CD1c-positive myeloid dendritic cell (primary cell): ENCODE measurements at regions not wholly inside any gene's neighbourhood (a gene's known extent, or its start where the extent isn't known, plus 50 kb on each side); places are given as distances from the start of the nearest gene placed in this dataset.

ENCODE experiments used
- DNase-seq: peaks from one replicate; pipeline ENCODE4 v3.0.0-alpha.2; 2016; ENCODE audit errors: extremely low spot score

- DNase-seq = no peak
These were observed 117.1 kb upstream of the DTNA start for GRCh38 chr18:34592961-34593382.

GRCh38 chr18:34594266-34594665 lies 115.8 kb upstream of the DTNA start:
- no peak for DNase-seq

- no peak for DNase-seq
These were observed 114.4 kb upstream of the DTNA start for GRCh38 chr18:34595690-34596089.

DNA sequence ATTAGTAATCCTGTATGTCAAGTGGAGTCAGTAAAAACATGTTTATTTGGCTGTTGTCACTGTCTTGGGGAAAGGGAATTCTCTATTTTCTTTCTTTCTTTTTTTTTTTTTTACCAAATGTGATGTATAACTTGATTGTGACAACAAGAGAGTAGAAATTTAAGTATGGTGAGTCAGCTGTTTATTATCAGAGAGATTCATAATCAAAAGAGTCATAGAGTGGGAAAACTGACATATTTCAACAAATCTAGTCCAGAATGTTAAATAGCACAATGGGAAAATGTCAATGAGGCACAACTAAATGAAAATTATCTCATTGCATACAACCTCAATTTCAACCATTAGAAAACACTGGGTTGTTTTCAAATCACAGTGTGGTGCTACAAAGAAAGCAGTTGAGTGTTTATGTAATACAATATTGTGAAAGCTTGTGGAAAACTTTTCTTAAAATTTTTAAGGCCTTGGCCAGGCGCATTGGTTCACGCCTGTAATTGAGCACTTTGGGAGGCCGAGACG lies 111.9 kb upstream of the DTNA start:
- DNase-seq = no peak

DNA sequence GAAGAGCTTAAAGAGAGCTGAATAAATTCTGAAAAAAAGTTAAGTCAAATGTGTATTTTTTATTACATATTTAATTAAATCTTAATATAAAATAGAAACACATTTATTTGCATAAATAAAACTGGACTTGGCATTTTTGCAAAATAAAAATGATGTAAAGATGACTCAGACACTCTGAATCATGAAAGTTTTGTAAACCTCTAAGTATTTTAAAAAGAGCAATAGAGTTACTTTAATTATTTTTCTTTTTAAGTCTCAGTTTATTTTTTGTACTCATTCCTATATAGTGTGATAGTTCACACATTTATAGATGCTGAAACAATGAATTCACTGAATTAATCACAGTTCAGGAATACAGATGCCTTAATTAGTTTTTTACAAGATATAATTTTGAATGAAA lies 109.9 kb upstream of the DTNA start:
- DNase-seq = no peak

DNA sequence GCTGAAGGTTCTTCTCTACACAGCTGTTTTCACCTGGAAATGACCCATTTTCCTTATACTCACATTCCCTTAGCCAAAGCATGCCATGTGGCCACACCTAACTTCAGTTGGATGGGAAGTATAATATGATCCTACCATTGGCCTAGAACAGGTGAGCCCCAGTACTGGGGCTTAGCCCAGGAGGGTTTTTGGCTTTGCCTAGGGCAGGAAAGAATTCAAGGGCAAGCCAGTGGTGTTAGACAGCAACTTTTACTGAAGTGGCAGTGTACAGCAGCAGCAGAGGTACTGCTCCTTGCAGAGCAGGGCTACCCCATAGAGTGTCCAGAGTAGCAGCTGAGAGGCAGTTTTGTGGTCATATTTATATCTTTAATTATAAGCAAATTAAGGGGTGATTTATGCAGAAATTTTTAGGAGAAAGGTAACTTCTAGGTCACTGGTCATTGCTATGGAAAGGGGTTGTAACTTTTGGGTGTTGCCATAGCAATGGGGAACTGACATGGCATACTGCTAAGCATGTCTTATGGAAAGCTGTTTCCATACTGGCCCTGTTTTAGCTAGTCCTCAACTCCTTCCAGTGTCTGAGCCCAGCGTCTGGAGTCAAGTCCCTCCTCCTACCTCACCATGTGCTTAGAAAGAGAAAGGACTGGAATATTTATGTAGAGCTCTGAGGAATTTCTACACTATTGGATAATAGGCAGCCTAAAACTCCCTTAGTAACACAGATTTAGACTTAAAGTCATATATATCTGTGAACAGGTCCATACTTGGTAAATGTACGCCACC lies 109.0 kb upstream of the DTNA start:
- no peak for DNase-seq

DNA sequence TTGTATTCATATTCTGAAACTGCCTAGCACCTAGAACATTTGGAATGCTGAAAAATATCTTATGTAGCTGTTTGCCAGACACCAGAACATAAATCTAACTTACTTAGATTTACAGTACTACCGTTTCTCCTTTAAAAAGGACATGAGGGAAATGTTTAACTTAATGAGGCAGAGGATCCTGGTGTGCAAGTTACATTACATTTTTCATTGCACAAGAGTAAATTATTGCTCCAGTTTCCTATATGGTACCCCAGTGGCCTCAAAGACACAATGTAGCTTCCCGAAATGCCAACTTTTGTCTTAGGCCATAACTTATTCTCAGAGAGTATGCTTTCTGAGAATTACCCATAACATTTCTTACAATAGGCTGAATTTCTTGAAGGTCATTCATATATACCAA lies 105.5 kb upstream of the DTNA start:
- DNase-seq = no peak

DNA sequence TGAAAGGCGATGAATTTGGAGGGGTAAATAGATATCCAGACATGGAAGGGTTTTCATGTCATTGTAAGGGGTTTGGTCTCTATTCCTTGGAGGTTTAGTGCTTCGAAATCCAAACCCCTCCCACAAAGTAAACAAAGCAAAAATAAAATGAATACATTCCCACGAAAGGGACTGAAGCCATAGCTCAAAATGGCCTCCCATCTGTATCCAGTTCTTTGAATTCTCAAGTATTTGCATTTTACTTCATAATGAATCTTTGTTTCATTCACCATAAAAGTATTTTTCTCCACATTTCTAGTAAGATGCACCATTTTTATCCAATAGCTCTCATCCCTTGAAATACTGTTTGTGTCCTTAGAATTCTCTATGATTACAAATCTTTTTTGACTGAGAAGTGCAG lies 103.2 kb upstream of the DTNA start:
- no peak for DNase-seq

- DNase-seq = no peak
These were observed 102.0 kb upstream of the DTNA start for GRCh38 chr18:34608064-34608463.

- no peak for DNase-seq
These were observed 100.0 kb upstream of the DTNA start for GRCh38 chr18:34609986-34610648.

DNA sequence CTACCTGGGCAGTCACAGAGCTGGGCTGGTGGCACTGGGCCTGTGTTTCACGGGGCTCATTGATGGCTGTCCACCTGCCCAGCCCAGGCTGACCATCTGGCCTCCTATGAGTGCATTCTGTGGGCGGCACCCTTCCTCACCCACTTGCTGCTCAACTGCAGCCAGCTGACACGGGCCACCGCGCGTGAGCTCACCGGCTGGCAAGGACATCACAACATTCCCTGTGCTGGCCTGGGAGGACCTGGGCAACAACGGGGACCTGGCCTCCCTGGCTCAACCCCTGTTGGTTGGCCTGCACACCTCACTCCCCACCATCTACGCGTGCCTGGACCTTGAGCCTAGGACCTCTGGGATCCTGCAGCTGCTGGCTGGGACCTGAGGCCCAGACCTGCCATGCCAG lies 98.2 kb upstream of the DTNA start:
- no peak for DNase-seq

GRCh38 chr18:34620258-34620861 lies 89.7 kb upstream of the DTNA start:
- DNase-seq = no peak

GRCh38 chr18:34623557-34623956 lies 86.5 kb upstream of the DTNA start:
- DNase-seq = no peak

GRCh38 chr18:34624551-34624950 lies 85.5 kb upstream of the DTNA start:
- DNase-seq = no peak

DNA sequence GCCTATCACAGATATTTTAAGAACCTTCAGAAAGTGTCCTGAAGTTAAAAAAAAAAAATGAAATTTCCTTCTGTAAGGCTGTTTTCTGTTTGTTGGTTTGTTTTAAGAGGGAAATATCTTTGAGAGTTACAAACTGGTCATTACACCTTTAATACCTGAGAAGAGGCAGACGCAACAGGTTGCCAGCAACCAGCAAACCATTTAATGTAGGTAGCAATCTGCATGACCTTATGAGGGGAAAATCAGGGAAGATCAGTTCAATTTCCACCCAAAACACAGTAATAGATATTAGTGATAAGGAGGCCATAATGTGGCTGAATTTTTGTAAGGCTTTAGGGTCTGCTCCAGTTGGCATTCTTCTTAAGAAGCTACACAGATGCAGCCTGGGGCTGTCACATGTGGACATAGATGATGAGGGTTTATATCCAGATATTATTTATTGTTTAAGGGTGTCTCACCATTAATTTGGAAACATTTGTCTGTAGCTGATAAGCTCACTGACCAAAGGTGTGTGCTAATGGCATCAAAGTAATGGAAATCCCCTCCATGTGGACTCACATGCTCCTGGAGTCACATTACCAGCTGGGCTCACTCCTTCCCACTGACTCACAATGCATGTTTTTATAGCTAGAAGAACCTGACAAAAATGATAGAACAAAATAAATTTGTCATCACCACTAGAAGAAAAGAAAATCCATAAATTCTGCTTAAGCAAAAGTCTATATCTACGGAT lies 83.5 kb upstream of the DTNA start:
- DNase-seq = no peak

- no peak for DNase-seq
These were observed 82.8 kb upstream of the DTNA start for GRCh38 chr18:34627137-34627920.

DNA sequence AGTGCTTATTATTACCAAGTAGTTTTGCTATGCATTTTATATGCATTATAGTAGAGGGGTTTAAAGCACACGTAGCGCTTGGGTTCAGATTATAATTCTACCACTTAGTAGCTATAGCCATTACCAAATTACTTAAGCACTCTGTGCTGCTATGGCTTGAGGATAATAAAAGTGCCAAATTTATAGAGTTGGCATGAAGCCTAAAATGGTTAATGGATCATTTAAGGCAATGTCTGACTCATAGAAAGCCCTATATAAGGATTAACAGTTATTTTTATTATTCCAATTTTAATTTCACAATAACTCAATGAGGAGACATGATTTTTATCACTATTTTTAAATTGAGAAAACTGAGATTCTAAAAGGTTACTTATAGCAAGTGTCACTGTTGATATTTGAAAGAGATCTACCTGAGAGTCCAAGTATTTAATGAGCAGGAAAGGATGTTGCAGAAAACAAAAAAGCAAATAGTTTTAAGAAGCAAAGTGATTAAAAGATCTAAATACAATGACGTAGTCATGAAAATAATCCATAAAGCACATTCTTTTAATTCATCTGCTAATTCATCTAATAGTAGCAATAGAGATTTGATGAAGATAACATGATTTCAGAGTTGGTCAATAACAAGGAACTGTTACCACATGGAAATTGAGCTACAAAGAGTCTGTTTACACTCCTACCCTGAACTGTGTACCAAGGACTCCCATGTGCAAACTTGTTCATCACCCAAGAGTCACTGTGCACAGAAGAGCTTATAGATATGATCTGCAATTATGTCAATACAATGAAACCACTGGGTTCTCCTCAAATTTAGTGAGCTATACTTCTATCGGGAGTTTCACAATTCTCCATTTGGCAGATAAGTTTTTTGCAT lies 78.8 kb upstream of the DTNA start:
- no peak for DNase-seq

DNA sequence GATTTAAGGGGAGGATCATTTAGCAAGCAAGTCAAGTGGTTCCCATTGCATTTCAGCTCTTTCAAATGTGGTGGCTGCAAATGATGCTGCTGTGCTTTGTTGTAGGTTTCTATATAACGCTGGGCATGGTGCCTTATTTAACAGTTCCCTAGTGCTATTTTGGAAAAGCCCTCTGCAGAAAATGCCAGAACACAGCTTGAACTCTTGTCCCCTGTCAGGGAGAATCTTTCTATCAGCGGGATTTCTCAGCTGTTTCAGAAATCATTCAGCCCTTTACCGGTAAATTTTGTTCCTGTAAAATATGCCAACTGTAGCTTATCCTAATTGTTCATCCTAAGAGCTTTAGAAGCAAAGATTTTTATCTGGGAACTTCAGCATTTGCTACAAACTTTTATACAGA lies 77.8 kb upstream of the DTNA start:
- DNase-seq = no peak

- DNase-seq = no peak
These were observed 76.7 kb upstream of the DTNA start for GRCh38 chr18:34633368-34633767.

- no peak for DNase-seq
These were observed 72.8 kb upstream of the DTNA start for GRCh38 chr18:34637094-34637801.
